Testis (tissue), 2 donors: ENCODE measurements at regions not wholly inside any gene's neighbourhood (a gene's known extent, or its start where the extent isn't known, plus 50 kb on each side); places are given as distances from the start of the nearest gene placed in this dataset.

Experiments
- POLR2A ChIP-seq: fragments of 450-650 bp; IDR thresholded peaks from one replicate; pipeline ENCODE4 v1.6.1; 2017; ENCODE audit warnings: antibody characterized with exemption, mild to moderate bottlenecking, moderate library complexity
- TF ChIP-seq, protein P1 (sequence below), 3 experiments: fragments of 450-650 bp in 2 of 3; fragments of 200-600 bp in 1 of 3; sonication (generic) in 1 of 3; IDR thresholded peaks; one replicate each; pipeline ENCODE4 v1.5.1; 2016 to 2019; ENCODE audit warnings: antibody characterized with exemption in 3 of 3, mild to moderate bottlenecking in 2 of 3, moderate library complexity in 1 of 3

DNA sequence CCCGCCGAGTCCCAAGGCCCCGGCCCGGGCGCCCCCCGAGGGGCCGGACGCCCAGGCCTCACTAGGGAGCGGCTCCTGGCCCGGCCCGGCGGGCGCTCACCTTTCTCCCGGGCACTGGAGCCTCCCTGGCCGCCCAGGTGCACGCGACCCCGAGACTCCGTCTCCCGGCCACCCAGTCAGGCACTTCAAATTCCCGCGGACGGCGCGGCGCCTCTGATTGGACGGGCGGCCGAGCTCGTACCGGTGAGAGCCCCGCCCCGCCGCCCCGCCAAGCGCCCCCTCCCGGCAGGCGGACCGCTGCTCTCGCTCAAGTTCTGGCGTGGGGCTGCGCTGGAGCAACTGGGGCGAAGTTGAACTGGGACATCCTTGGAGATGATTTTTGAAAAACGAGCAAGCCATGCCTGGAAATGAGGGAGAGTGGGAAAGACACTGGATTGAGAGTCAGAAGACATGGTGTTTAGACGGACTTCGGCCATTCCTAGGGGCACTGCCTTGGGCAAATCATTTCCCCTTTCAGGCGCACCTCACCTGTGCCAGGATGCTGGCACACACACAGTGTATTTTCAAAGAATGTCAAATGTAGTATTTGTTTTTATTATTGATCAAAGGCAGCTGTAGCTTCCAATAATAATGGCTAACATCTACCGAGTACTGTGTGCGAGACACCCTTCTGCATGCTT is 485.3 kb downstream of the UQCRFS1 start:
- TF ChIP-seq, protein P1, sequence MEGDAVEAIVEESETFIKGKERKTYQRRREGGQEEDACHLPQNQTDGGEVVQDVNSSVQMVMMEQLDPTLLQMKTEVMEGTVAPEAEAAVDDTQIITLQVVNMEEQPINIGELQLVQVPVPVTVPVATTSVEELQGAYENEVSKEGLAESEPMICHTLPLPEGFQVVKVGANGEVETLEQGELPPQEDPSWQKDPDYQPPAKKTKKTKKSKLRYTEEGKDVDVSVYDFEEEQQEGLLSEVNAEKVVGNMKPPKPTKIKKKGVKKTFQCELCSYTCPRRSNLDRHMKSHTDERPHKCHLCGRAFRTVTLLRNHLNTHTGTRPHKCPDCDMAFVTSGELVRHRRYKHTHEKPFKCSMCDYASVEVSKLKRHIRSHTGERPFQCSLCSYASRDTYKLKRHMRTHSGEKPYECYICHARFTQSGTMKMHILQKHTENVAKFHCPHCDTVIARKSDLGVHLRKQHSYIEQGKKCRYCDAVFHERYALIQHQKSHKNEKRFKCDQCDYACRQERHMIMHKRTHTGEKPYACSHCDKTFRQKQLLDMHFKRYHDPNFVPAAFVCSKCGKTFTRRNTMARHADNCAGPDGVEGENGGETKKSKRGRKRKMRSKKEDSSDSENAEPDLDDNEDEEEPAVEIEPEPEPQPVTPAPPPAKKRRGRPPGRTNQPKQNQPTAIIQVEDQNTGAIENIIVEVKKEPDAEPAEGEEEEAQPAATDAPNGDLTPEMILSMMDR (IDR thresholded peaks at IDR 0.05) = peak in 1 of 3 experiments; percentile 39
- TF ChIP-seq POLR2A = no peak
